ENCODE measurements at regions not wholly inside any gene's neighbourhood (a gene's known extent, or its start where the extent isn't known, plus 50 kb on each side); places are given as distances from the start of the nearest gene placed in this dataset.

GRCh38 chr19:28899703-28900102 lies 313.2 kb downstream of the UQCRFS1 start:
- no peaks in the 10 kb centered on the region for H3K9me3 ChIP-seq
- H3K27ac ChIP-seq = no peak overlapping the region
- TF ChIP-seq CTCF (IDR thresholded peaks at IDR 0.05) (no peak), EP300 (IDR thresholded peaks at IDR 0.05) (no peak), POLR2A (IDR thresholded peaks at IDR 0.05) (no peak)
- no peaks in the 10 kb centered on the region for H3K4me1 ChIP-seq (ENCODE audit: insufficient read depth)
- no peak for DNase-seq
- no peak overlapping the region for H3K4me3 ChIP-seq
- 70 to 78% (median 76%) methylated on average over 4 of the region's 4 CpGs for WGBS, 3 donors
- H3K36me3 ChIP-seq = no peaks in the 10 kb centered on the region
- no peaks in the 10 kb centered on the region for H3K27me3 ChIP-seq
- intact Hi-C loops (cut with DNase I) = no loop called here

GRCh38 chr19:28898249-28898648 lies 314.7 kb downstream of the UQCRFS1 start:
- H3K9me3 ChIP-seq = no peaks in the 10 kb centered on the region
- no peaks in the 10 kb centered on the region for H3K36me3 ChIP-seq
- H3K4me1 ChIP-seq (ENCODE audit: insufficient read depth) = no peaks in the 10 kb centered on the region
- TF ChIP-seq EP300 (IDR thresholded peaks at IDR 0.05) = no peak
- no peak for TF ChIP-seq POLR2A (IDR thresholded peaks at IDR 0.05)
- TF ChIP-seq CTCF (IDR thresholded peaks at IDR 0.05) = no peak
- DNase-seq = no peak
- WGBS, 3 donors = 62 to 85% (median 83%) methylated on average over 5 of the region's 5 CpGs
- H3K4me3 ChIP-seq = no peak overlapping the region
- no peak overlapping the region for H3K27ac ChIP-seq
- no peaks in the 10 kb centered on the region for H3K27me3 ChIP-seq
- intact Hi-C loops (cut with DNase I) = no loop called here

DNA sequence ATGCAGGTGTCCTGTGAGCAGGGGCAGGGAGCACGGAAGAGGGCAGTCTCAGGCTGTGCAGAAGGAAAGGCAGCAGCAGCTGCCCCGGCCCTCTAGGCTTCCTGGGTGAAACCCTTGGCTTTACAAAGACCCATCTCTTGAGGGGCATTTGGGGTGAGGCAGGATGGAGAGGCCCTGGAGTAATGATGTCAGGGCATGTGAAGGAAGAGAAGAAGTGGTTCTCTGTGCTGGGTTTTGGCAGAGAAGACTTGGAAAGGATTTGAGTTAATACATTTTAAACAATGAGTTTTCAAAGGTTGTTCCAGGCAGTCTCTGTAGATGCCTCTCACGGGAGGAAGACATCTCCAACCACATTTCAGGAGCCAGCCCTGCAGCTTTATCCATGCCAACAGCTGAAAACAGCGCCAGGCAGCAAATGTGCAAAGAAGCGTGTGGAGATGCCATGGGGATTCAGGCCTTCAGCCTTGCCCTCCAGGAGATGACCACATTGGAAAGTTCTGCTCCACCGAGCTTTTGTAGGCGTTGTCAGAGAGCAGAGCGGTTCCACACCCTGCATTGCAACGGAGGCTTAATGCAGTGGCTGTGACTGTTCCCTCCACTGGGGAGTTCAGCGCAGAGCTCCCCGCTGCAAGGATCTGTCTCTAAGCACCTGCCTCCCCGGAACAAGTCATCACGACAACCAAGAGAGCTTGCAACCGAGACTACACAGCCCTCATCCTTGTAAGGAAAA lies 322.8 kb downstream of the UQCRFS1 start:
- Histone ChIP-seq H3K27ac (no peak overlapping the region), H3K36me3 (no peaks in the 10 kb centered on the region), H3K4me1 (ENCODE audit: insufficient read depth) (no peaks in the 10 kb centered on the region), H3K4me3 (no peak overlapping the region), H3K27me3 (no peaks in the 10 kb centered on the region), H3K9me3 (no peaks in the 10 kb centered on the region)
- intact Hi-C loops (cut with DNase I) = no loop called here
- no peak for DNase-seq
- no peak for TF ChIP-seq POLR2A (IDR thresholded peaks at IDR 0.05)
- TF ChIP-seq EP300 (IDR thresholded peaks at IDR 0.05) = no peak
- no peak for TF ChIP-seq CTCF (IDR thresholded peaks at IDR 0.05)
- WGBS, 3 donors = 73 to 90% (median 79%) methylated on average over 14 of the region's 14 CpGs

GRCh38 chr19:28887920-28888618 lies 324.9 kb downstream of the UQCRFS1 start:
- H3K4me1 ChIP-seq (ENCODE audit: insufficient read depth) = no peaks in the 10 kb centered on the region
- H3K27ac ChIP-seq = no peak overlapping the region
- DNase-seq = peak in 1 of 5 donors; percentile 11
- intact Hi-C loops (cut with DNase I) = no loop called here
- H3K4me3 ChIP-seq = no peak overlapping the region
- 54 to 73% (median 70%) methylated on average over 14 of the region's 14 CpGs for WGBS, 3 donors
- TF ChIP-seq CTCF (IDR thresholded peaks at IDR 0.05) = no peak
- no peak for TF ChIP-seq POLR2A (IDR thresholded peaks at IDR 0.05)
- TF ChIP-seq EP300 (IDR thresholded peaks at IDR 0.05) = no peak
- H3K36me3 ChIP-seq = no peaks in the 10 kb centered on the region
- no peaks in the 10 kb centered on the region for H3K27me3 ChIP-seq
- no peaks in the 10 kb centered on the region for H3K9me3 ChIP-seq
